HG03342 (cell line): ENCODE measurements at regions not wholly inside any gene's neighbourhood (a gene's known extent, or its start where the extent isn't known, plus 50 kb on each side); places are given as distances from the start of the nearest gene placed in this dataset.

Source experiments
- ATAC-seq: cut with Tn5 transposase; IDR thresholded peaks from one replicate; pipeline ENCODE4 v1.9.1; 2021; ENCODE audit warnings: mild to moderate bottlenecking, moderate library complexity; ENCODE audit not compliant: unreplicated experiment

GRCh38 chr18:67047334-67047733 lies 443.4 kb upstream of the CDH19 start:
- ATAC-seq: no peak

- ATAC-seq: no peak
These were observed 439.4 kb upstream of the CDH19 start for GRCh38 chr18:67043276-67043675.

GRCh38 chr18:67041334-67041733 lies 437.4 kb upstream of the CDH19 start:
- ATAC-seq: no peak

GRCh38 chr18:67035026-67035425 lies 431.1 kb upstream of the CDH19 start:
- no peak for ATAC-seq

GRCh38 chr18:67023059-67023458 lies 419.2 kb upstream of the CDH19 start:
- ATAC-seq: no peak

GRCh38 chr18:67010919-67011318 lies 407.0 kb upstream of the CDH19 start:
- ATAC-seq: no peak

- no peak for ATAC-seq
These were observed 404.1 kb upstream of the CDH19 start for GRCh38 chr18:67007999-67008398.

GRCh38 chr18:67007085-67007484 lies 403.2 kb upstream of the CDH19 start:
- no peak for ATAC-seq

GRCh38 chr18:67001052-67001451 lies 397.2 kb upstream of the CDH19 start:
- ATAC-seq: no peak

- no peak for ATAC-seq
These were observed 395.1 kb upstream of the CDH19 start for GRCh38 chr18:66999003-66999402.

GRCh38 chr18:66995270-66995669 lies 391.4 kb upstream of the CDH19 start:
- no peak for ATAC-seq

GRCh38 chr18:66994790-66995189 lies 390.9 kb upstream of the CDH19 start:
- ATAC-seq: no peak

- ATAC-seq: no peak
These were observed 389.6 kb upstream of the CDH19 start for GRCh38 chr18:66993492-66993891.

- ATAC-seq: no peak
These were observed 387.0 kb upstream of the CDH19 start for GRCh38 chr18:66990909-66991308.

- no peak for ATAC-seq
These were observed 375.1 kb upstream of the CDH19 start for GRCh38 chr18:66979009-66979408.

GRCh38 chr18:66972681-66973080 lies 368.8 kb upstream of the CDH19 start:
- no peak for ATAC-seq

- no peak for ATAC-seq
These were observed 368.1 kb upstream of the CDH19 start for GRCh38 chr18:66971960-66972359.

- ATAC-seq: no peak
These were observed 362.3 kb upstream of the CDH19 start for GRCh38 chr18:66966171-66966570.

GRCh38 chr18:66958309-66958708 lies 354.4 kb upstream of the CDH19 start:
- ATAC-seq: no peak

- ATAC-seq: no peak
These were observed 347.9 kb upstream of the CDH19 start for GRCh38 chr18:66951750-66952149.

GRCh38 chr18:66949419-66949818 lies 345.5 kb upstream of the CDH19 start:
- ATAC-seq: no peak

GRCh38 chr18:66937546-66937945 lies 333.7 kb upstream of the CDH19 start:
- ATAC-seq: no peak

GRCh38 chr18:66931010-66931409 lies 327.1 kb upstream of the CDH19 start:
- no peak for ATAC-seq

GRCh38 chr18:66916834-66917233 lies 312.9 kb upstream of the CDH19 start:
- ATAC-seq: no peak
